HG03025 (cell line): ENCODE measurements at regions not wholly inside any gene's neighbourhood (a gene's known extent, or its start where the extent isn't known, plus 50 kb on each side); places are given as distances from the start of the nearest gene placed in this dataset.
"Not testable (repeated sequence)": the region's sequence is repeated elsewhere in the genome, so short reads cannot be mapped to it uniquely, and the experiment has no call there.

Experiments used
- ATAC-seq: cut with Tn5 transposase; IDR thresholded peaks from one replicate; pipeline ENCODE4 v1.9.1; 2021; ENCODE audit warnings: mild to moderate bottlenecking, moderate library complexity; ENCODE audit not compliant: unreplicated experiment, low FRiP score

- ATAC-seq, result no peak
Measured at GRCh38 chr6:85287158-85287557, 162.7 kb upstream of the NT5E start.

DNA sequence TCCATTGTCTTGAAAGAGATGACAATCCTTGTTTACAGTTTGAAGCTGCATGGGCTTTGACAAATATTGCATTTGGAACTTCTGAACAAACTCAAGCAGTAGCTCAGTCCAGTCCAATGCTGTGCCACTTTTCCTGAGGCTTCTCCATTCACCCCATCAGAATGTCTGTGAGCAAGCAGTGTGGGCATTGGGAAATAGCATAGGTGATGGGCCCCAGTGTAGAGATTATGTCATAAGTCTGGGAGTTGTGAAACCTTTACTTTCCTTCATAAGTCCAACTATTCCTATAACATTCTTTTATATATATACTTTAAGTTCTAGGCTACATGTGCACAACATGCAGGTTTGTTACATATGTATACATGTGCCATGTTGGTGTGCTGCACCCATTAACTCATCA is 163.4 kb upstream of the NT5E start:
- ATAC-seq, result not testable (repeated sequence)

- ATAC-seq, result no peak
Measured at GRCh38 chr6:85285934-85286333, 163.9 kb upstream of the NT5E start.

GRCh38 chr6:85285114-85285513 is 164.8 kb upstream of the NT5E start:
- no peak for ATAC-seq

- ATAC-seq, result no peak
Measured at GRCh38 chr6:85283436-85283835, 166.4 kb upstream of the NT5E start.

- ATAC-seq, result no peak
Measured at GRCh38 chr6:85278466-85279035, 171.3 kb upstream of the NT5E start.

DNA sequence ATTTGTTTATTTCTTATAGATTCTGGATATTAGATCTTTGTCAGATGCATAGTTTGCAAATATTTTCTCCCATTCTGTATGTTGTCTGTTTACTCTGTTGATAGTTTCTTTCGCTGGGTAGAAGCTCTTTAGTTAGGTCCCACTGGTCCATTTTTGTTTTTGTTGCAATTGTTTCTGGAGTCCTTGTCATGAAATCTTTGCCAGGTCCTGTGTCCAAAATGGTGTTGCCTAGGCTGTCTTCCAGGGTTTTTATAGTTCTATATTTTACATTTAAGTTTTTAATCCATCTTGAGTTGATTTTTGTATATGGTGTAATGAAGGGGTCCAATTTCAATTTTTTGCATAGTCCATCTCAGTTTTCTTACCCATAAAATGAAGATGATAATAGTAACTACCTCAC is 173.9 kb upstream of the NT5E start:
- not testable (repeated sequence) for ATAC-seq

- ATAC-seq, result no peak
Measured at GRCh38 chr6:85275338-85275985, 174.4 kb upstream of the NT5E start.

- no peak for ATAC-seq
Measured at GRCh38 chr6:85273870-85274269, 176.0 kb upstream of the NT5E start.

DNA sequence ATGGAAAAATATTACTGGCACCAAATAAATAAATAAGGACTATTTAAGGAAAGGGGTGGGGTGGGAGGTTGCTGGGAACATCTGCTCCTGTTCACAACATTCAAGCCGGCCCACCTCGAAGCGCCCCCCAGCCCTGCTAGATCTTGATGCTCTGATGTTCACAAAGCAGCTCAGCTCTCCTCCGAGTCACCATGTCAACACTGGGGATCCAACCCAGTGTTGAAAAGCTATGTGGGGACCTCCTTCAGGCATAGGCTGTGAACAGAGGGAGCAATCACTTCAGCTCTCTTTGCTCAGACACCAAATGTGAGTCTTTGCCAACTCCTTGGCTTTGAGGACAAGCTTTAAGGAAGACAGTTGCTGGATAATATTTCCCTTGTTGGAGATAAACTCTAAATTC is 176.8 kb upstream of the NT5E start:
- no peak for ATAC-seq

DNA sequence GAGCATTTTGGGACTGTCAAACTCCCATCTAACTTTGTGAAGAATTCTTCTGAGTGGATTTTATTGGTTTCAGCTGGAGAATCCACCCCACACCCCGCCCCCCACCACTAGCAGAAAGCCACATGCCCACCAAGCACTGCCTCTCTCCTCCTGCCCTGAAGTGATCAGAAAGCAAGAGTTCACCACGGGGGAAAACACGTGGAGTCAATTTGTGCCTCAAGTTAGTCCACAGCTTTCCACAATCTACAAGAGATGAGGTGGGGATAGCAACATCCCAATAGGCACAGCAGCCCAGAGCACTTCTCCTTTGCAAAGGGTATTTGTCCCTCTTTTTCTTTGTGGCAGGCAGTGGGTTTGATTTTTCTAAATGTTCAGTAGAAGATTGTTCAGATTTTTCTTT is 177.3 kb upstream of the NT5E start:
- ATAC-seq, result no peak

DNA sequence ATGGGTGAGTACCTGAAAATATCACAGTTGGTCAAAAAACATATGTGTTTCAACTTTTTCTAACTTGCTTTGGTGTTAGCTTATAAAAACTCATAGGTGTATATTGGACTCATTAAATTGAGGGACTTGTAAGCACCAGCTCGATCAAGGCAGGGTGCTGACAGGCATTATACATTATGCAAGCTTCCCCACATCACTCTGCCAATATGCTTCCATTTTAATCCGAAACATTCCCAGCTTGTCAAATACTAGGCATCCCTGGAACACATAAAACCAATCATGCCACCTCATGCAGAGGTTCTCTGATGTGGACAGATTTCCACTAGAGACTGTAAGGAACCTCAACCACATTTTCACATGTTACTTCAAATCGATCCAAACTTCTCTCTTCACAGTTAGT is 187.3 kb upstream of the NT5E start:
- no peak for ATAC-seq

GRCh38 chr6:85261271-85261670 is 188.6 kb upstream of the NT5E start:
- no peak for ATAC-seq

GRCh38 chr6:85255661-85256060 is 194.2 kb upstream of the NT5E start:
- no peak for ATAC-seq

- no peak for ATAC-seq
Measured at GRCh38 chr6:85252552-85252951, 197.3 kb upstream of the NT5E start.

DNA sequence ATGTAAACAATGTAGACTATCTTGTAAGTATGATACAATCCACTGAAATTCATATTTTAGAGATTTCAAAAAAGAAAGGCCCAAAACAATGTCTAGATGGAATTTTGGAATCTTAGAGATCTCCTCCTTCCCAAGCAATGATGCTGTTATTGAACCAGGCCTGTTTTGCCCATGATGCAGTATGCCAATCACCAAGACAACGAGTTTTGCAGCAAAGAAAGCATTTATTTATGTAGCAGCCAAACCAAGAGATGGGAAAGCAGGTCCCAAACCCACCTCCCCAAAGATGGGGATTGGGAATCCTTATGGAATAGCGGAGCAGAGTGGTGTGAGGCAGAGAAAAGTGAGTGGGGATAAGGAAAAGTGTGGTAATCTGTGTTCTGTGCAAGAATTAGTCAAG is 197.8 kb upstream of the NT5E start:
- ATAC-seq, result no peak

DNA sequence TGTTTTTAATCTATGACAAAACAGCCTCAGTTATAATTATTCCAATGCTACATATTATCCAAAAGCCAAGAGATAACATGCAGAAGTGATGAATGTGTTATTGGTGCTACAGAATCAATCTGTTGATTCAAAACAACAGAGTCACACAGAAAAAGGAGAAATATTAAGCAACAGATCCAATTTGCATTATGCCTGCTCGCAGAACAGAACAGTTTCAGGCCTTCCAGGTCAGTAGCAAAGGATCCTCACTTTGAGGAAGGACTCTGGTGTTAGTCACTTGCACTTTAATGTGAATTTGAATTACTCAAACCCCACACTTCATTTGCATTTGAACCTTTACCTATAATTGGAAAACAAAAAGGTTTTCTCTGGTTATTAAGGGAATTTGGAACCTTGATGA is 198.6 kb upstream of the NT5E start:
- no peak for ATAC-seq

DNA sequence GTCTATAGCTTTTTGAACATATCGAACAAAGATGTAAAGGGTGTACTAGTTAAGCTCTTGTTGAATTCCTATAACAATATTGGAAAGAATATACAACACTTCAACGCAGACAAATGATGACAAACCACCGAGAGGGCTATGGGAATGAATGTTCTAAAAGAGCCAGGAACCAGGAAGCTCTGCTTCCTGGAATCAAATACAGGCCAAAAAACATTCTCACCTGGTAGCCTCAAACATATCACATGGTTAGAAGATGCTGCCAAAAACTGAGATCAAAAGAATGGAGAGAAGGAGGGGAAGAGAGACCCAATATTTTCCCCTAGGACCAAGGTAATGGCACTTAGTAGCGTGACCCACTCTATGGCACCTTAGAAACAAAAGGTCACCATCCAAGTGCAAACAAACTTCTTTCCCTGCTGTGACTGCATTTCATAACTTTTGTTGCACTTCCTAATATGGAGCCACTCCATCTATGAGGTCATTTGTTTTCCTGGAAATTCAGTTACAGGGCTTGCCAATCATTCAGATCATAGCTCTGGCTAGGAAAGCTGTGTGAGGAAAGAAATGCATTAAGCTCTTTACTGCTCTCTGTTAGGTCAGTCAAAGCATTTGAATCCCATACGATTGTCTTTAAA is 199.2 kb upstream of the NT5E start:
- no peak for ATAC-seq

DNA sequence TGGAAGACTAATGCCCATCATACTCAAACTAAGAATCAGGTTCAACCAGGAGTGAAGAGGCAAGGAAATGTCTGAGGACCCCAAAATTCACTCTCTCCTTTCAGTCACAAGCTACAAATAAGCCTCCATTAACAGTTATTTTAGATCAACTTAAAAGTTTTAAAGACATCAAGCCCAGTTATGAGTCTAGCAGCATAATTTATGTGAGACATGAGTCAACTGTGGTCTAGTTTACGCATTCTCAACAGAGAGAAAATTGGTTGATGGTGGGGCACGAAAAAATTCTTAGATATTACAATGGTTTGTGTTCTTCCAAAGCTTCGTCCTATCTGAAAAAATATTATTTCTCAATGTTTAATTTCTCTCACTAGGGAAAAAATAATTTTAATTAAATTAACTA is 204.9 kb upstream of the NT5E start:
- no peak for ATAC-seq

GRCh38 chr6:85241498-85242052 is 208.3 kb upstream of the NT5E start:
- ATAC-seq, result no peak

DNA sequence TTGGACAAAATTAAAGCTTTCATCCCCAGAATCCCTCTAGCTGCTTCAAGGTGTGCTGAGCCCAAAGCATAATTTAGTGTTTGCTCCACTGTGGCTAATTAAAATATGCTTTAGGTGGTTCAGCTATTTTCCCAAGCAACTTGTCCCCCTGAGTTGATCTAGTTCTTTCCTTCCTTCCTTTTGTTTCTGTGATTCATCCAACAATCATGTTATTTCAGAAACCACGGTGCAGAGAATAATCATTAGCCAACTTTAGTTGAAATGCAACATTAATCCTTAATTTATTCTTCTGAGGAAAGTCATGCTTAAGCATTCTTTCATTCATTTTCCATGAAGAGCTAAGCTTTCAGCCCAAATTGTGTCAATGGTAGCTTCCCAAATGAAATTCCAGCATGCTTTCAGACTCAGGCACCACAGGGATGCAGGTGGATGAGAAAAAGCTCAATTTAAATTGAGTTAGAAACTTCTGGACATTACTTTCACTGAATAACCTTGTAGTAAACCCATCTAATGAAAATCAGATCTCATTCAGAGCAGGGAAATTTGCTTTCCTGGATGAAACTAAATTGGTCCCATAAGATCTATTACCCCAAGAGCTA is 209.0 kb upstream of the NT5E start:
- ATAC-seq, result no peak

DNA sequence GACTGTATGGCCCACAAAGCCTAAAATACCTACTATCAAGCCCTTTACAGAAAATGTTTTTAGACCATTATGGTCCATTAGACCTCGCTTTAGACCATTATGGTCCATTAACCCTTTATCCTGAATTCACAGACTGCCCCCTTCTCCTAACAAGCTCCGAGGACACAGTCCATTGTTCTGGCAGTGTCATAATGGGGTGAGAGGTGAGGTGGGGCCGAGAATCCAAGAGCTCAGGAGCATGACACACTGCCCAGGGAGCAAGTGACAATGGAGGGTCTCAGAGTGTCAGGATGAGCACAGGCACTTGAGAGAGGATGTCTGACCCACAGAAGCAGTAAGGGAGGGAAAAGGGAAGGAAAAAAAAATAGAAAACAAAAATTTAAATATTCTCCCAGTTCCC is 212.4 kb upstream of the NT5E start:
- no peak for ATAC-seq
